A673 (cell line): ENCODE measurements at regions not wholly inside any gene's neighbourhood (a gene's known extent, or its start where the extent isn't known, plus 50 kb on each side); places are given as distances from the start of the nearest gene placed in this dataset.

Source experiments
- CTCF ChIP-seq: fragments of 300-800, 200-600 bp; sonication (generic); conservative IDR thresholded peaks from 2 replicates; pipeline ENCODE4 v1.5.1; 2017; ENCODE audit warnings: low read depth, mild to moderate bottlenecking, antibody characterized with exemption, low read length, moderate library complexity, mixed read lengths
- EZH2 ChIP-seq: fragments of 200-600 bp; sonication (generic); IDR thresholded peaks from 2 replicates; pipeline ENCODE4 v1.6.1; 2017; ENCODE audit warnings: borderline replicate concordance, low read depth, mild to moderate bottlenecking, mixed read lengths, antibody characterized with exemption, low read length; ENCODE audit not compliant: poor library complexity, severe bottlenecking

- TF ChIP-seq CTCF (no peak), EZH2 (no peak)
These were observed 484.0 kb upstream of the MBL2 start for GRCh38 chr10:53256623-53257022.
